ENCODE measurements at regions not wholly inside any gene's neighbourhood (a gene's known extent, or its start where the extent isn't known, plus 50 kb on each side); places are given as distances from the start of the nearest gene placed in this dataset.
"Not testable (repeated sequence)": the region's sequence is repeated elsewhere in the genome, so short reads cannot be mapped to it uniquely, and the experiment has no call there.

DNA sequence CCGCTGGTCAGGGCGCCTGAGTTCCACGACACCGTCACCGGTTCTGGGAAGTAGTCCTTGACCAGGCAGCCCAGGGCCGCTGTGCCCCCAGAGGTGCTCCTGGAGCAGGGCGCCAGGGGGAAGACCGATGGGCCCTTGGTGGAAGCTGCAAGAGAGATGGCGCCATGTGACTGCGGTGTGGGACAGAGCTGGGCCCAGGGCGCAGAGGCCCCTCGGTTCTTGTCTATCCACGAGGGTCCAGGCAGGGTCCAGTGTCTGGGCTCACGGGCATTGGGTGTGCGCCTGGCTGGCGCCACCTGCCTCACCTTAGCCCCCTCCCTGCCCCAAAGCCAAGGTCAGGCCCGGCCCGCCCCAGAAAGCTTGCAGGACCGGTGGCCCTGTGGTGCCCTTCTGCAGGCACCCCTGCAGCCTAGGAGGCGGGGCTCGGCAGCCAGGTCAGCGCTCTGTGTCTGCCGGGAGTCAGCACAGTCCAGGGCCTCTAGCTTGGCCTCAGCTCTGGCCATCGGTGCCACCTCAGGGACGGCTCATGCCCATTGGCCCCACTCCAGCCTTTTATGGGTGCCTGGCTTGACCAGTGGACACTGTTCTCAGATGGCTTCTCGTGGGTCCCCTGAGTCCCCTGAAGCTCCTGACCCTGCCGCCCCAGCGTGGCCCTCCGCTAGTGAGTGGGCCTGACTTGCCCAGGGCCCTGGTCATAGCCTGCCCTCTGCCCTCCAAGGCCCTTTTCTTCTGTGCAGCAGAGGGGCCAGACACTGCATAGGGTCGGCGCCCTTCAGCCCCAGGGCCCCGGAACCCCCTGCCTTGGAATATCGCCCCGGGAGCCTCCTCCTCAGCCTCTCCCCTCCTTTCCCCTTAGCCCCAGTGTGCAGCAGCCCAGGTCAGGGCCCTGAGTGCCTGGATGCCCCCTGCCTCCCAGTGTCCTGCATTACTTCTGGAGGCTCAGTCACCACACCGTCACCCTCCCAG lies 245.2 kb downstream of the TMEM121 start:
- H3K27ac Mint-ChIP-seq, DNase-seq, H3K27me3 Mint-ChIP-seq, H3K9me3 Mint-ChIP-seq, H3K4me3 Mint-ChIP-seq, H3K36me3 Mint-ChIP-seq, H3K4me1 Mint-ChIP-seq: not testable (repeated sequence)

DNA sequence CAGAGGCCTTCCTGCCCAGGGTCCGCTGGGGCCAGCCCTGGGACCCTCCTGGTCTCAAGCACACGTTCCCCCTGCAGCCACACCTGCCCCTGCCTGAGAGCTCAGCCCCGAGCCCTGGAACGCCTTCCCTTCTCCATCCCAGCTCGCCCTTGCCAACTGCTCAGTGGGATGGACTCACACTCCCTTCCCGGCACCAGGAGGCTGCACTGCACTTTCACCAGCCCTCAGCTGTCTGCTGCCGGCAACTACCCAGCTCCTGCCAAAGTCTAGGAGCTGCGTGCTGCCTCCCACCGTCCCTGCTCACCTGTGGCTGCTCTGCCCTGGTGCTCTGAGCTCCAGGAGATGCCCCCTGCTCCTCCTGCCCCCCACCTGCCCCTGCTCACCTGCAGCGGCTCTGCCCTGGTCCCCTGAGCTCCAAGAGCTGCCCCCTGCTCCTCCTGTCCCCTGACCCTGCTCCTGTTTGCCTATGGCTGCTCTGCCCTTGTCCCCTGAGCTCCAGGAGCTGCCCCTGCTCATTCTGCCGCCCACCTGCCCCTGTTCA lies 246.4 kb downstream of the TMEM121 start:
- not testable (repeated sequence) for DNase-seq, H3K9me3 Mint-ChIP-seq, H3K36me3 Mint-ChIP-seq, H3K4me1 Mint-ChIP-seq, H3K4me3 Mint-ChIP-seq, H3K27ac Mint-ChIP-seq, H3K27me3 Mint-ChIP-seq

GRCh38 chr14:105773584-105773983 lies 247.2 kb downstream of the TMEM121 start:
- no peak overlapping the region for H3K4me3 Mint-ChIP-seq
- H3K9me3 Mint-ChIP-seq = peaks cover 6% of the 10 kb centered on the region
- H3K27ac Mint-ChIP-seq = no peak overlapping the region
- DNase-seq = no peak
- no peaks in the 10 kb centered on the region for H3K36me3 Mint-ChIP-seq
- peaks cover 6% of the 10 kb centered on the region for H3K4me1 Mint-ChIP-seq
- H3K27me3 Mint-ChIP-seq = no peaks in the 10 kb centered on the region

DNA sequence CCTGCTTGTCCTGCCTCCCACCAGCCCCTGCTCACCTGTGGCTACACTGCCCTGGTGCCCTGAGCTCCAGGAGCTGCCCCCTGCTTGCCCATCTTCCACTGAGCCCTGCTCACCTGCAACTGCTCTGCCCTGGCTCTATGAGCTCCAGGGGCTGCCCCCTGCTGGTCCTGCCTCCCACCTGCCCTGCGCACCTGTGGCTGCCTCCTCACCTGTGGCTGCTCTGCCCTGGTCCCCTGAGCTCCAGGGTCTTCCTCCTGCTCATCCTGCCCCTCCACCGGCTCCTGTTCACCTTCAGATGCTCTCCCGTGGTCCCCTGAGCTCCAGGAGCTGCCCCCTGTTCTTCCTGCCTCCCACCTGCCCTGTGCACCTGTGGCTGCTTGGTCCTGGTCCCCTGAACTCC lies 247.6 kb downstream of the TMEM121 start:
- Mint-ChIP-seq H3K27ac (no peak overlapping the region), H3K4me1 (peaks cover 6% of the 10 kb centered on the region), H3K4me3 (peak overlapping the region; percentile 57), H3K9me3 (peaks cover 6% of the 10 kb centered on the region), H3K27me3 (no peaks in the 10 kb centered on the region), H3K36me3 (no peaks in the 10 kb centered on the region)
- DNase-seq = no peak

- not testable (repeated sequence) for H3K4me1 Mint-ChIP-seq, H3K27ac Mint-ChIP-seq, H3K36me3 Mint-ChIP-seq, DNase-seq, H3K27me3 Mint-ChIP-seq
- Mint-ChIP-seq H3K9me3 (peaks cover 13% of the 10 kb centered on the region), H3K4me3 (peak overlapping the region; percentile 57)
These were observed 248.4 kb downstream of the TMEM121 start for GRCh38 chr14:105774585-105775348.

GRCh38 chr14:105775349-105775923 lies 249.1 kb downstream of the TMEM121 start:
- not testable (repeated sequence) for H3K27me3 Mint-ChIP-seq, DNase-seq, H3K4me3 Mint-ChIP-seq, H3K4me1 Mint-ChIP-seq, H3K36me3 Mint-ChIP-seq
- peak overlapping the region; percentile 34 for H3K27ac Mint-ChIP-seq
- H3K9me3 Mint-ChIP-seq = peaks cover 17% of the 10 kb centered on the region

GRCh38 chr14:105776112-105776511 lies 249.7 kb downstream of the TMEM121 start:
- H3K4me3 Mint-ChIP-seq, DNase-seq, H3K27me3 Mint-ChIP-seq, H3K36me3 Mint-ChIP-seq, H3K4me1 Mint-ChIP-seq: not testable (repeated sequence)
- Mint-ChIP-seq H3K9me3 (peaks cover 21% of the 10 kb centered on the region), H3K27ac (peak overlapping the region; percentile 34)

GRCh38 chr14:105776924-105777323 lies 250.5 kb downstream of the TMEM121 start:
- peaks cover 26% of the 10 kb centered on the region for H3K9me3 Mint-ChIP-seq
- peaks cover 6% of the 10 kb centered on the region for H3K27me3 Mint-ChIP-seq
- H3K27ac Mint-ChIP-seq = no peak overlapping the region
- H3K4me3 Mint-ChIP-seq = no peak overlapping the region
- peaks cover 6% of the 10 kb centered on the region for H3K4me1 Mint-ChIP-seq
- no peak for DNase-seq
- no peaks in the 10 kb centered on the region for H3K36me3 Mint-ChIP-seq

DNA sequence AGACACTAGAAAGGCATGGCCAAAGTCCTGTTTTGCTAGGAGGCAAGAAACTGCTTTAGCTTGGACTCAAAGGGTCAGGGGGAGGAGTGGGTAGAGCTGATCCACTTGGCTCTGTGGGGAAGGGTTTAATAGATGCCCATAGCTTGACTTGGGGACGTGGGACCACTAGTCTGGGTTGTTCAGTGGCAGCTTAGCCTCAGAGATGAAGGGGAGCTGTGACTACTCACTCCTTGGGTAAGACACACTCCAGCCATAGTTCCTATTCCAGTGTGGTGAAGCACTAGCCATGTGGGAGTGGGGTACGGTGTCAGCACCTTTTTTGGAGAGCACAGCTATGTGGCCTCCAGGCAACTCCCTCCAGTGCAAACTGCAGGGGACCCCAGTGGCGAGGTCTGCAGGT lies 257.3 kb downstream of the TMEM121 start:
- H3K9me3 Mint-ChIP-seq = peaks cover 20% of the 10 kb centered on the region
- H3K4me1 Mint-ChIP-seq = no peaks in the 10 kb centered on the region
- H3K4me3 Mint-ChIP-seq = no peak overlapping the region
- H3K27ac Mint-ChIP-seq = no peak overlapping the region
- peaks cover 10% of the 10 kb centered on the region for H3K27me3 Mint-ChIP-seq
- DNase-seq = no peak
- no peaks in the 10 kb centered on the region for H3K36me3 Mint-ChIP-seq

DNA sequence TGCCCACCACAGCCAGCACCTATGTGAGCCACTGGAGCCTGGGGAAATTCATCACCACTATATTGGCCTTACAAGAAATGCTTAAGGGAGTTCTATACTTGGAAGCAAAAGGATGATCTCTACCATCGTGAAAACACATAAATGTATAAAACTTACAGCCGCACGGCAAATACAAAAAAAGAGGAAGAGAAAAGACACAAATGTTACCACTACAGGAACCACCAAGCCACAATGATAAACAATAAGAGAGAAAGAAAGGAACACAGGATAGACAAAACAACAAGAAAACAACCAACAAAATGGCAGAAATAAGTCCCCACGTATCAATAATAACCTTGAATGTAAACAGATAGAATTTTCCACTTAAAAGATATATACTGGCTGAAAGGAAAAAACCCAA lies 267.5 kb downstream of the TMEM121 start:
- Mint-ChIP-seq H3K27ac (no peak overlapping the region), H3K27me3 (peaks cover 42% of the 10 kb centered on the region), H3K4me3 (no peak overlapping the region), H3K4me1 (no peaks in the 10 kb centered on the region), H3K36me3 (no peaks in the 10 kb centered on the region), H3K9me3 (no peaks in the 10 kb centered on the region)
- no peak for DNase-seq

GRCh38 chr14:105797546-105797945 lies 271.2 kb downstream of the TMEM121 start:
- no peak overlapping the region for H3K27ac Mint-ChIP-seq

DNA sequence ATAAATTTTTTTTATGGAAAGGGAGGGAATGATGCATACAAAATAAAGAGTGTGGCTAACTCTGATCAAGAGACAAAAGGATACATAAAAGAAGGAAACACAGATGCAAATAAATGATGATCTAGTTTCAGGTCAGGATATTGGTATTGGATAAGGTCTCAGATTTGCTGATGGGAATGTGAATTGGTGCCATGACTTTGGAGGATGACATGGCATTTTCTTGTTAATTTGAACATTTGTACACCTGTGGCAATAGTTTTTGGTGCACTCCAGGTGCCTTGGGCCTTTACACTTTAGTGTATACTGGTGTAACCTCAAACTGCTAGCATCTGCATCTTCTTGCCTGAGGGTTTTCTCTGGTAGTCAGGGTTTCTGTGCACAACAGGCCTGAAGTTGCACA lies 279.3 kb downstream of the TMEM121 start:
- no peak for DNase-seq
- no peak overlapping the region for H3K27ac Mint-ChIP-seq
- H3K4me3 Mint-ChIP-seq = no peak overlapping the region
- no peaks in the 10 kb centered on the region for H3K4me1 Mint-ChIP-seq
- H3K36me3 Mint-ChIP-seq = no peaks in the 10 kb centered on the region
- H3K27me3 Mint-ChIP-seq = peaks cover 9% of the 10 kb centered on the region
- peaks cover 14% of the 10 kb centered on the region for H3K9me3 Mint-ChIP-seq

More at GRCh38 chr14:105797546-105797945, 271.2 kb downstream of the TMEM121 start:
- H3K36me3 Mint-ChIP-seq = no peaks in the 10 kb centered on the region
- H3K4me3 Mint-ChIP-seq = no peak overlapping the region
- no peak for DNase-seq
- H3K4me1 Mint-ChIP-seq = no peaks in the 10 kb centered on the region
- peaks cover 39% of the 10 kb centered on the region for H3K27me3 Mint-ChIP-seq
- H3K9me3 Mint-ChIP-seq = no peaks in the 10 kb centered on the region

- Mint-ChIP-seq H3K4me1 (no peaks in the 10 kb centered on the region), H3K9me3 (peaks cover 17% of the 10 kb centered on the region), H3K27me3 (peaks cover 11% of the 10 kb centered on the region), H3K36me3 (no peaks in the 10 kb centered on the region), H3K4me3 (no peak overlapping the region), H3K27ac (no peak overlapping the region)
- DNase-seq = no peak
These were observed 280.2 kb downstream of the TMEM121 start for GRCh38 chr14:105806568-105806967.

DNA sequence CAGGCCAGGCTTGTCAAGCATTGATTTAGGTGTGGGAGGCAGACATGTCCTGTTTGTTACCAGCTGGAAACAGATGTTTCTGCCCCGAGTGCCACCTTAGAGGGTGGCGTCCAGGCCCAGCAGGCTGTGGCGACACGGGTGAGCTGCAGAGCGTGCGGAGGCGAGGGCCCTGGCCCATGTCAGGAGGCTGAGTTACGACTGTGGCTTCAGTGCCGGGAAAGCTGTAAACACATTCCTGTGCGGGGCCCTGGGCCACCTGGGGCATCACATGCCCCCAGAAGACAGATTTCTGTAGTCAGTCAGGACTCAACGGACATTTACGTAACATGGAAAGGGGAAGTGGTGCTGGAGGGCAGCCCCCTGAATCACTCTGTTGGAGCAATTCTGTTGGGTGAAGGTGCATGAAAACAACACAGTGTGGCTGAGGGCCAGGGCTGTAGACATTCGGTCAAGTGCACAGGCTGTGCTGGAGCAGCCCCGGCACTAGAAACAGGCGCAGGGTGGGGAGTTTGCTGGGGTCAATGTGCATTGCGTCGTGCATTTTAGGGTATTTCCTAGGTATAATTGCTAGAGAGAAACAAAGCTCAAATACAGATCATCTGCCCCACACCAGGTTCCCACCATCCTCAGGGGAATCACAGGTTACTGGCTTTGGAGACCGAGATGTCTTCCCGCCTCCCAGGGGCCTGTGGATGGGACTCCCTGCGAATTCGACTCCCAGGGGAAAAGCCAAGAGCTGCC lies 291.8 kb downstream of the TMEM121 start:
- Mint-ChIP-seq H3K9me3 (peaks cover 2% of the 10 kb centered on the region), H3K4me3 (no peak overlapping the region), H3K4me1 (no peaks in the 10 kb centered on the region), H3K36me3 (no peaks in the 10 kb centered on the region), H3K27me3 (peaks cover 30% of the 10 kb centered on the region), H3K27ac (peak overlapping the region; percentile 55)
- DNase-seq = no peak

DNA sequence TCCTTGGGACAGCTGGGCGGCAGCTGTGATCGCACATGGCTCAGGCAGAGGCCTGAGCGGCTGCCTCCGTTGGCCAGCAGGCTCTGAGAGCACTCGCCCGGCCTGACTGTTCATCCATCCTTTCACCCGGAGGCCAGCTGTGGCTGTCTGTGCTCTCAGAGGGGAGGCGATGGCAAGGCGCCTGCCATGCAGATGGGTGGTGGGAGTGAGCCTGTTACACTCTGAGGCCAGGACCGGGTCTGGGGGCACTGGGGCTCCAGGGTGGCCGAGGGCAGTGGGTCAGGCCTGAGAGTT lies 292.3 kb downstream of the TMEM121 start:
- no peaks in the 10 kb centered on the region for H3K4me1 Mint-ChIP-seq
- peaks cover 2% of the 10 kb centered on the region for H3K9me3 Mint-ChIP-seq
- no peaks in the 10 kb centered on the region for H3K36me3 Mint-ChIP-seq
- H3K4me3 Mint-ChIP-seq = no peak overlapping the region
- no peak for DNase-seq
- no peak overlapping the region for H3K27ac Mint-ChIP-seq
- peaks cover 32% of the 10 kb centered on the region for H3K27me3 Mint-ChIP-seq

Data from activated naive CD8-positive, alpha-beta T cell treated with anti-CD3 and anti-CD28 coated beads for 36 hours (primary cell).